GM19193 (cell line): ENCODE measurements at regions not wholly inside any gene's neighbourhood (a gene's known extent, or its start where the extent isn't known, plus 50 kb on each side); places are given as distances from the start of the nearest gene placed in this dataset.

Source experiments
- POLR2A ChIP-seq: IDR thresholded peaks from 4 replicates; pipeline ENCODE4 v1.6.1; 2011; ENCODE audit not compliant: insufficient read depth, insufficient read length; ENCODE audit errors: extremely low read depth

- no peak for TF ChIP-seq POLR2A
These were observed 1061.4 kb downstream of the TSN start for GRCh38 chr2:122816803-122817202.

- no peak for TF ChIP-seq POLR2A
These were observed 1066.9 kb downstream of the TSN start for GRCh38 chr2:122822319-122822718.

- no peak for TF ChIP-seq POLR2A
These were observed 1074.7 kb downstream of the TSN start for GRCh38 chr2:122830157-122830556.

GRCh38 chr2:122831649-122832048 is 1076.2 kb downstream of the TSN start:
- TF ChIP-seq POLR2A: no peak

DNA sequence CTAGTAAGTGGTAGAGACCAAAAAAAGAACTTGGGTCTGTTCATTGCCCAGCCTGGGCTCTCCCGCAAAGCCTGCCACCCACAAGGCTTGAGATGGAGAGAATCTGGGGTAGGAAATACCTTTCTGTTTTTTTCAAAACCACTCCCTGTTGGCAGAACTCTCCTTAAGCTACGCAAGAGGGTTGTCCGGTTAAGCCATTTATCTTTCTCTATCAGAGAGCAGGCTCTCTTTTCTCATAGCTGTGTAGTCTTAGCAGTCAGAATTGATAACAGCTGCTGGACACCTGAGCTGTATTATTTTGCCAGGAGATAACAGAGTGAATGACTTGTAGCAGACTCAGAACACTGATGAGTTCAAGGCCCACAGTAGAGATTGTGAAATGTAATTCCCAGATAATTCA is 1088.1 kb downstream of the TSN start:
- no peak for TF ChIP-seq POLR2A

- no peak for TF ChIP-seq POLR2A
These were observed 1095.7 kb downstream of the TSN start for GRCh38 chr2:122851161-122851560.

GRCh38 chr2:122851972-122852531 is 1096.6 kb downstream of the TSN start:
- TF ChIP-seq POLR2A: no peak

- TF ChIP-seq POLR2A: no peak
These were observed 1101.2 kb downstream of the TSN start for GRCh38 chr2:122856696-122857095.

DNA sequence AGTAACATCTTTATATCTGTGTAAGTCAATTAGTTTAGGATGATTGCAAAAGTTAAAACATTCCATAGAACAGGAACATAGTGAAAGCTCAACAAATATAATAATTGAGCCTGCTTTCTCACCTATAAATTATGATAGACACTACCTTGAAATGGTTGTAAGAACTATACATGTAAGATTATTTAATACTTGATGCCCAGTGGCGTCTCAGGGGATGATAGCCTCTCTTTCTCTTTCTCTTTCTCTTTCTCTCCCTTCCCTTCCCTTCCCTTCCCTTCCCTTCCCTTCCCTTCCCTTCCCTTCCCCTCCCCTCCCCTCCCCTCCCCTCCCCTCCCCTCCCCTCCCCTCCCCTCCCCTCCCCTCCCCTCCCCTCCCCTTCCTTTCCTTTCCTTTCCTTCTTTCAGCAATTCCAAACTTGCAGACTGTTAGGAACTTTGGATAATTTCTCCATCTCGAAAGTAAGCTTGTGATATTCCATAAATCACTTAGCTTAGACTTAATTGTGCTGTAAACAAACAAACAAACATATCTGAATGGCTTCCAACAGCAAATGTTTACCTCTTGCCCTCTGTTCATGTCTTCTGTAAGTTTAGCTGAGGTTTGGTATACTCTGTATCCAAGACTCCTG is 1102.7 kb downstream of the TSN start:
- no peak for TF ChIP-seq POLR2A

- TF ChIP-seq POLR2A: no peak
These were observed 1103.4 kb downstream of the TSN start for GRCh38 chr2:122858813-122859212.

DNA sequence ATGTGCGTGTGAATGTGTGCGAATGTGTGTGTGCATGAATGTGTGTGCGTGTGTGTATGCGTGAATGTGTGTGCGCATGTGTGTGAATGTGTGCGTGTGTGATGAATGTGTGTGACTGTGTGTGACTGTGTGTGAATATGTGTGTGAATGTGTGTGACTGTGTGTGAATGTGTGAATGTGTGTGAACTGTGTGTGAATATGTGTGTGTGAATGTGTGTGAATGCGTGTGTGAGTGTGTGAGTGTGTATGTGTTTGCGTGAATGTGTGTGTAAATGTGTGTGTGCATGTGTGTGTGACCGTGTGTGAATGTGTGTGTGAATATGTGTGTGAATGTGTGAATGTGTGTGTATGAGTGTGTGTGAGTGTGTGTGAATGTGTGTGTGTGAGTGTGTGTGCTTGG is 1103.8 kb downstream of the TSN start:
- no peak for TF ChIP-seq POLR2A

GRCh38 chr2:122863532-122863931 is 1108.1 kb downstream of the TSN start:
- no peak for TF ChIP-seq POLR2A

- TF ChIP-seq POLR2A: no peak
These were observed 1109.3 kb downstream of the TSN start for GRCh38 chr2:122864728-122865127.

DNA sequence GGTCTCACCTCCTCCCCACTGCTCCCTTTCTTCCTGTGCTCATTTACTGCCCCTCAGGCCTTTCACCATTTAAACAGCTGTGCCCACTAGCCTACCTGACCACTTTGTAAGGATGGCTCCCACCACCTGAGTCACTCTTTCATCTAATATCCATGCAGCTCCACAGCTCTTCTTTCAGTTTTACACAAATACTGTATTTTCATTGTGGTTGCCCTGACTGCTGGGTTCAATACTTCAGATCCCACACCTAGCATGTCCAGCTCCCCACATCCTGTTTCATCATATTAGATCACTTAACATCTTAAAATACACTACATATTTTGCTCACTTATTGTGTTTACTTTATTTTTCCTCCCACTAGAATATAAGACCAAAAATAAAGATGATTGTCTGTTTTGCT is 1110.6 kb downstream of the TSN start:
- no peak for TF ChIP-seq POLR2A

GRCh38 chr2:122867941-122868340 is 1112.5 kb downstream of the TSN start:
- TF ChIP-seq POLR2A: no peak

DNA sequence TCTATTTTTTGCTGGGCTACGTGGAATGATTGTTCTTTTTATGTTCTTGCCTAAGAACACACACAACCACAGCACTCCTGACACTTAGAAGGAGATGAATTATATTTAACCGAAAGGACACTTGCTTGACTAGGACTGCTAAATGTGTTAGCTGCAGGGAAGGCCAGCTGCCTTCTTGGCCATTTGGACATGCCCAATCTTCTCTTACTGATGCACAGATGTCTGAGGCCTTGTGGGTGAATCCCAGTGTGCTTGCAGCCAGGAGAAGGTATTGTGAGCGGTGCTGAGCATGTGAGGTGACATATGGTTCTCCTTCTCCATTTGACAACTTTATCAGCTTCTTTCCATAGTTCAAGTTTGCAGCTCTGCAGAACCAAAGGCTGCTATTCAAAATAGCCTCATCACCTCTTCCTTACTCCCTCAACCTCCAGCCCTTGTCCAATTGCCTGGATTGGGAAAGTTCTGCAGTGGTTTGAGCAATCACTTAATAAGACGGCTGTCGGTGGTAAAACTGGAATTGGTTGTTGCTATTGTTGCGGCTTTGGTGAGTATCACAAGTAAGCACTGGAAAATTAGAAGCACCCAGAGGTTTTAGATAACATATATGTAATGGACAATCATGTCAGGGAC is 1113.3 kb downstream of the TSN start:
- no peak for TF ChIP-seq POLR2A
